Mesothelial cell of epicardium (in vitro differentiated cells): ENCODE measurements at regions not wholly inside any gene's neighbourhood (a gene's known extent, or its start where the extent isn't known, plus 50 kb on each side); places are given as distances from the start of the nearest gene placed in this dataset.

Experiments used
- DNase-seq, 2 experiments: peaks; one replicate each; pipeline ENCODE4 v3.0.0; 2021; ENCODE audit warnings: low spot score in 2 of 2; ENCODE audit not compliant: unreplicated experiment in 2 of 2
- H3K27ac Mint-ChIP-seq: 2 replicates; pipeline ENCODE4 v1.8.0; 2021; ENCODE audit warnings: mixed read lengths
- H3K27me3 Mint-ChIP-seq: 2 replicates; pipeline ENCODE4 v1.8.0; 2021; ENCODE audit warnings: low read depth, mixed read lengths
- H3K36me3 Mint-ChIP-seq: 2 replicates; pipeline ENCODE4 v1.8.0; 2021; ENCODE audit warnings: mixed read lengths
- H3K4me1 Mint-ChIP-seq: 2 replicates; pipeline ENCODE4 v1.8.0; 2021; ENCODE audit warnings: mixed read lengths
- H3K4me3 Mint-ChIP-seq: 2 replicates; pipeline ENCODE4 v1.8.0; 2021; ENCODE audit warnings: mild to moderate bottlenecking, moderate library complexity, mixed read lengths
- H3K9me3 Mint-ChIP-seq: 2 replicates; pipeline ENCODE4 v1.8.0; 2021; ENCODE audit warnings: mixed read lengths
- CTCF ChIP-seq: fragments of 200-600 bp; sonication (generic); IDR thresholded peaks from one replicate; pipeline ENCODE4 v1.5.0; 2021; ENCODE audit warnings: antibody characterized with exemption; ENCODE audit not compliant: unreplicated experiment

- H3K4me1 Mint-ChIP-seq = peaks cover 7% of the 10 kb centered on the region
- peaks cover 3% of the 10 kb centered on the region for H3K27me3 Mint-ChIP-seq
- no peak overlapping the region for H3K4me3 Mint-ChIP-seq
- no peak overlapping the region for H3K27ac Mint-ChIP-seq
- no peak for TF ChIP-seq CTCF
- no peak for DNase-seq
- no peaks in the 10 kb centered on the region for H3K36me3 Mint-ChIP-seq
- H3K9me3 Mint-ChIP-seq = no peaks in the 10 kb centered on the region
These were observed 151.4 kb downstream of the RPS24 start for GRCh38 chr10:78184851-78185692.

GRCh38 chr10:78185693-78186055 is 152.0 kb downstream of the RPS24 start:
- no peak for TF ChIP-seq CTCF
- Mint-ChIP-seq H3K9me3 (no peaks in the 10 kb centered on the region), H3K27ac (no peak overlapping the region), H3K4me1 (peaks cover 3% of the 10 kb centered on the region), H3K27me3 (peaks cover 3% of the 10 kb centered on the region), H3K4me3 (no peak overlapping the region), H3K36me3 (no peaks in the 10 kb centered on the region)
- no peak for DNase-seq

- H3K4me1 Mint-ChIP-seq = no peaks in the 10 kb centered on the region
- no peak for DNase-seq
- no peak for TF ChIP-seq CTCF
- H3K27ac Mint-ChIP-seq = no peak overlapping the region
- peaks cover 2% of the 10 kb centered on the region for H3K27me3 Mint-ChIP-seq
- no peak overlapping the region for H3K4me3 Mint-ChIP-seq
- H3K36me3 Mint-ChIP-seq = no peaks in the 10 kb centered on the region
- H3K9me3 Mint-ChIP-seq = no peaks in the 10 kb centered on the region
These were observed 152.9 kb downstream of the RPS24 start for GRCh38 chr10:78186572-78186971.

- Mint-ChIP-seq H3K4me1 (no peaks in the 10 kb centered on the region), H3K9me3 (no peaks in the 10 kb centered on the region), H3K4me3 (no peak overlapping the region), H3K27me3 (peaks cover 2% of the 10 kb centered on the region), H3K27ac (no peak overlapping the region), H3K36me3 (no peaks in the 10 kb centered on the region)
- no peak for TF ChIP-seq CTCF
- DNase-seq = no peak
These were observed 153.7 kb downstream of the RPS24 start for GRCh38 chr10:78187371-78187770.

GRCh38 chr10:78188446-78188845 is 154.8 kb downstream of the RPS24 start:
- H3K4me3 Mint-ChIP-seq = no peak overlapping the region
- DNase-seq = no peak
- H3K27me3 Mint-ChIP-seq = peaks cover 2% of the 10 kb centered on the region
- no peak overlapping the region for H3K27ac Mint-ChIP-seq
- no peaks in the 10 kb centered on the region for H3K4me1 Mint-ChIP-seq
- no peaks in the 10 kb centered on the region for H3K36me3 Mint-ChIP-seq
- peaks cover 4% of the 10 kb centered on the region for H3K9me3 Mint-ChIP-seq
- no peak for TF ChIP-seq CTCF
